ENCODE measurements at regions not wholly inside any gene's neighbourhood (a gene's known extent, or its start where the extent isn't known, plus 50 kb on each side); places are given as distances from the start of the nearest gene placed in this dataset.
"Not testable (repeated sequence)": the region's sequence is repeated elsewhere in the genome, so short reads cannot be mapped to it uniquely, and the experiment has no call there.

GRCh38 chr11:134840165-134840564, 428.1 kb upstream of the B3GAT1 start:
- TF ChIP-seq POLR2A, CTCF (IDR thresholded peaks at IDR 0.05): not testable (repeated sequence)

Measured in adrenal gland (tissue), 5 donors.